CD4-positive, alpha-beta T cell treated with Interleukin-15 for 1 hour (primary cell): ENCODE measurements at regions not wholly inside any gene's neighbourhood (a gene's known extent, or its start where the extent isn't known, plus 50 kb on each side); places are given as distances from the start of the nearest gene placed in this dataset.

Source experiments
- DNase-seq: peaks from one replicate; pipeline ENCODE4 v3.0.0-alpha.2; 2020

GRCh38 chr22:47582067-47582466, 819.6 kb downstream of the TBC1D22A start:
- DNase-seq = no peak

GRCh38 chr22:47580121-47580520, 817.7 kb downstream of the TBC1D22A start:
- DNase-seq = no peak

- DNase-seq = no peak
Measured at GRCh38 chr22:47576908-47577307, 814.5 kb downstream of the TBC1D22A start.

- no peak for DNase-seq
Measured at GRCh38 chr22:47575291-47575690, 812.8 kb downstream of the TBC1D22A start.

GRCh38 chr22:47574556-47574955, 812.1 kb downstream of the TBC1D22A start:
- no peak for DNase-seq

- no peak for DNase-seq
Measured at GRCh38 chr22:47573141-47573540, 810.7 kb downstream of the TBC1D22A start.

- DNase-seq = no peak
Measured at GRCh38 chr22:47572443-47572842, 810.0 kb downstream of the TBC1D22A start.

GRCh38 chr22:47571616-47572015, 809.2 kb downstream of the TBC1D22A start:
- no peak for DNase-seq

GRCh38 chr22:47570851-47571250, 808.4 kb downstream of the TBC1D22A start:
- no peak for DNase-seq

- no peak for DNase-seq
Measured at GRCh38 chr22:47570300-47570685, 807.8 kb downstream of the TBC1D22A start.

GRCh38 chr22:47569389-47570299, 807.2 kb downstream of the TBC1D22A start:
- no peak for DNase-seq

- DNase-seq = no peak
Measured at GRCh38 chr22:47568700-47569099, 806.2 kb downstream of the TBC1D22A start.

GRCh38 chr22:47567126-47568090, 805.0 kb downstream of the TBC1D22A start:
- DNase-seq = no peak

- DNase-seq = no peak
Measured at GRCh38 chr22:47566491-47566890, 804.0 kb downstream of the TBC1D22A start.

GRCh38 chr22:47565607-47566006, 803.2 kb downstream of the TBC1D22A start:
- DNase-seq = no peak

- DNase-seq = no peak
Measured at GRCh38 chr22:47564651-47565434, 802.4 kb downstream of the TBC1D22A start.

GRCh38 chr22:47564158-47564450, 801.7 kb downstream of the TBC1D22A start:
- DNase-seq = no peak

- no peak for DNase-seq
Measured at GRCh38 chr22:47563406-47564157, 801.1 kb downstream of the TBC1D22A start.

GRCh38 chr22:47561766-47562165, 799.3 kb downstream of the TBC1D22A start:
- DNase-seq = no peak

- no peak for DNase-seq
Measured at GRCh38 chr22:47561115-47561675, 798.7 kb downstream of the TBC1D22A start.

- DNase-seq = no peak
Measured at GRCh38 chr22:47558828-47559700, 796.6 kb downstream of the TBC1D22A start.
